T-helper 22 cell (primary cell): ENCODE measurements at regions not wholly inside any gene's neighbourhood (a gene's known extent, or its start where the extent isn't known, plus 50 kb on each side); places are given as distances from the start of the nearest gene placed in this dataset.

Experiments used
- DNase-seq: peaks from one replicate; pipeline ENCODE4 v3.0.0-alpha.2; 2020; ENCODE audit warnings: low read depth

DNA sequence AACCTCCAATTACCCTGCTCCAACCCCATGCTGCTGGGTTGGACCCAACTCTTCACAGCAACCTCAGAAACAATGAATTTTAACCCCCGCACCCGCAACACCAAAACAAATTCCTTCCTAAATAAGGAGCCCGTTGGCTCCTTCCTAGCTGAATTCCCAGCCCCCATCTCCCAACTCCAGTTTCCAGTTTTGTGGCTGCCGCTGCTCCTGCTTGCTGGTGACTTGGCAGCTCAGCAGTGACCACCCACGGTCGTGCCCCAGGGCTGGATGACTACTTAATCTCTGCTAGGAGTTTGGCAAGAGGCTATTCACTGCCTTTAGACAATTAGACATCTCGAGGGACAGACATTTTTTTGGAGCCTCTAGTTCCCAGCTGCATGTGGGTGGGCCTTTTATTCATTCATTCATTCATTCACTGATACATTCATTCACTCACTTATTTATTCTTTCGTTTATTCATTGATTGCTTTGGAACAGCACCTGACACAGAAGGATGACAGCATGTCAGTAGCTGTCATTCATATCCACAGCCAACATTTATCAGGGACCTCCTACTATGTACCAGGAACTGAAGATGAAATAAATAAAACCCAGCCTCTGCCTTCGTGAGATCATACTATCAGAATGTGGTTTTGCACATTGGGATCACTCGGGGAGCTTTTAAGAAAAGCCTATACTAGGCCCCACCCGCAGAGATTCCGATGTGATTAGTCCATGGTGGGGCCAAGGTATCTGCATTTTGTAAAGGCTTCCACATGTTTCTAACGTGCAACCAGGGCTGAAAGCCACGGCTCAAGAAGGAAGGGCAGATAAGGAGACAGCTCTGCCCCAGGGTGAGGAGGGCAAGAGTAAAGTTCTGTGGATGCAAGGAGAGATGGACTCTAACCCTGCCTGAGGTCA is 256.5 kb downstream of the SHQ1 start:
- no peak for DNase-seq

DNA sequence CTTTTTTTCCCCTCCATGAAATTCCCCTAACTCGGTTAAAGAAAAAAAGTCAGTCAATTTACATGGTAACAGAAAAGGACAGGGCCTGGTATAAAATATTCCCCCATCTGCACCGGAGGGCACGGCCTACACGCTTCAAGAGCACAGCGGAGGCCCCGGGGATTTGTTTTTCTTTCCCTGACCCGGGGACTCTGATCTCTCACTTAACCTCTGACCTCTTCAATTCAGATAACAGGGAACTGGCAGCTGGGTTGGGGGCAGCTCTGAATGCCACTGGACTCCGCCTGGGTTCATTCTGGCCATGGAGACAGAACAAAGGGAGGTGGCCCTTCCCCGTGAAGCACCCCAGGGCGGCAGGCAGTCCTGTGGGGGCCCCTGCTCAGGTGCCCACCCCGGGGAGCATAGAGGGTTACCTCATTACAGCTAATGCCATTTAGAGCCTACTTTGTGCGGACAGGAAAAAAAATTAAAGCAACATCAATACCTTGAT is 257.5 kb downstream of the SHQ1 start:
- DNase-seq, result no peak

DNA sequence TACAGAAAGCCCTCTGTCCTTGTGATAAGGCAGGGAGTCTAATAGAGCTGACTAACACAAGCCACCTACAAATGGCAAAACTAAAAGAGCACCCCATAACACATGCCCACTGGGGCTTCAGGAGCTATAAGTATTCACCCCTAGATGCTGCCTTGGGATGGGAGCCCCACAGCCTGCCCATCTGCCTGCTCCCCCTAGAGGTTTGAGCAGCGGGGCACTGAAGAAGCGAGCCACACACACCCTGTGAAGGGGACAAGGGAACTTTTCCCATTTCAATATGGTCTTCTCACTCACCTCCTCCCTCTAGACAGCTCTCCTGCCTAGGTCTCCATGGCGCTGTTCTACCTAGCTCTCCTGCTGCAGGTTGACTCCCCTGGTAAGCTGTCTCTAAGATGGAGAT is 261.0 kb downstream of the SHQ1 start:
- no peak for DNase-seq

DNA sequence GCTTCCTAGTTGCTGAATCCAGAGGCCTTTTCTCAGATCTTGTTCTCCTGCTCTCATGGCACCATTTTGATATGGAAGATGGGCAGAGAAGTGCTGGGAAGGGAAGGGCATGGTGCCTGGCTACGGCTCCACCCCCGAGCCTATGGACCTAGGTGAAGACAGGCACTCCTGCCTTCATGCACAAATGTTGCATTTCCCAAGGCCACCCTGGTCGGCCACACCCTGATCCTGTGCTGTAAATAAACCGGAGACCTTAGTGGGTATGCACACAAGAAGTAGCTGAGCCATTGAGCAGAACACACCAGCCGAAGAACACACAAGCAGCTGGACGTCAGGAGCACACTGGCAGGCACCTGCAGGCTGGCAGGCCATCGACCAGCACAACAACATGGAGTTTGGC is 261.6 kb downstream of the SHQ1 start:
- no peak for DNase-seq

DNA sequence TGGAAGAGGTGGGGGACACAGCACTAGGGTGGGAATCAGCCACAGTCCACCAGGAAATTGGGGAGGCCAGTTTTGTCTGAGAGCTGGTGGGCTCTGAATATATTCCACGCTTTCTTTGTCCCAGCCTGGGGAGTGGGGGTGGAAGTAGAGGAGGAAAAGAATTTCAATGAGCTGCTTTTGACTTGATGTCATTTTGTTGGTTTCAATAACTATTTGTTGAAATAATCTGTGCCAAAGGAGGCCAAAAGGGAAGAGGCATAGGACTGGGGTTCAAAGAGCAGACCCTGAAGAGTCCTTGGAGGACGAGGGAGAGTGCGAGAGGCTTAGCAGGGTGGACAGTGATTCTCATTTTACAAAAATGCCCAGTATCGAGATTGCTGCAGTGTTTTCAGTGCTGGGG is 262.3 kb downstream of the SHQ1 start:
- DNase-seq, result no peak

DNA sequence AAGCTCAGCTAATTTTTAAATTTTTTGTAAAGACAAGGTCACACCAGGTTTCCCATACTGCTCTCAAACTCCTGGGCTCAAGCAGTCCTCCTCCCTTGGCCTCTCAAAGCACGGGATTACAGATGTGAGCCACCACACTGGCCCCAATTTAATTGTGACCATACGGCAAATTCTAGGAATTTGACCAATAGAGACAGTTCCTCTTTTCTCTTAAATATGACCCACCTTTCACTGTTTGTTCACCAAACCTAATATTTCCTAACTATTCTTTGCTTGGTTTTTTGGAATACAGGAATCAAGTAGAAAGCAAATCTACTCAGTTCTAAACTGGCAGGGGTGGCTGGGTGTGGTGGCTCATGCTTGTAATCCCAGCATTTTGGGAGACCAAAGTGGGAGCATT is 264.0 kb downstream of the SHQ1 start:
- no peak for DNase-seq

DNA sequence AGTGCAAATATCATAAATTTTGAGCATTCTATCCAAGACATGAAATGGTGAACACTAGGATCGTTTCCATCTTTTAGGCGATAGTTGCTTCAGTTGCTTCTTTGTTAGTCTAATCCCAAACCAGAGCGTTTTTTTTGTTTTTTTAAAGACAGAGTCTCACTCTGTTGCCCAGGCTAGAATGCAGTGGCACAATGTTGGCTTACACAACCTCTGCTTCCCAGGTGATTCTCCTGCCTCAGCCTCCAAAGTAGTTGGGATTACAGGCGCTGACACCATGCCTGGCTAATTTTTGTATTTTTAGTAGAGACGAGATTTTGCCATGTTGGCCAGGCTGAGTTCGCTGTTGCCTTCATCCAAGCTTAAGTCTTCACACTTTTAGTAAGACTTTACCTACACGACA is 265.3 kb downstream of the SHQ1 start:
- no peak for DNase-seq

DNA sequence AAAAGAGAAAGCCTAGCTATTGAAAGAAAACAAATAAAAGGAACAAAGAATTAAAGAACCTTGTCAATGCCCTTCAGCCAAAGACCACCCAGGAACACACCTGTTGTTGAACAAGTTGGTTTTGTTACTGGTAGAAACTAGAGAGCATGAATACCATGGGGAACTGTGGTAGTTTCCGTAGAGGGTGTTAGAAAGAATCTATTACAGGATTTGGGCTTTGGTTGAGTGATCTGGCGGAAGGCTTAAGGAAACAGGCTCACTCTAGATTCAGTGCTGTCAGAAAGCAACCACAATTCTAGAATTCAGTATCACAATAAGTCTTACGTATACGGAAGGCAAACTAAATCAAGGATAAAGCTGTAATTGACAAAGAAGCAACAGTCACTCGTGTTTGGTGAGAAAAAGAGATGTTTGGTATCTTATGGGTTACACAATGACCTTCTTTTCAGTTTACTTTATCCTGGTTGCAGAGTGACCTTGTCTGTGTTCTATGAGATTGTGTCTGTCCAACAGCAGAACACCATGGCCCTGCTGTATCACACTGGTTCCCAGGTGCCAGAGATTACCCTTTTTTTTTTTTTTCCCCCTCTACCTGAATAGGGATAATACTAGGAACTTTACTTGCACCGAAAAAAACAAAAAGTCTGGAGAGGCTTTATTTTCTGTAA is 265.9 kb downstream of the SHQ1 start:
- DNase-seq, result no peak

DNA sequence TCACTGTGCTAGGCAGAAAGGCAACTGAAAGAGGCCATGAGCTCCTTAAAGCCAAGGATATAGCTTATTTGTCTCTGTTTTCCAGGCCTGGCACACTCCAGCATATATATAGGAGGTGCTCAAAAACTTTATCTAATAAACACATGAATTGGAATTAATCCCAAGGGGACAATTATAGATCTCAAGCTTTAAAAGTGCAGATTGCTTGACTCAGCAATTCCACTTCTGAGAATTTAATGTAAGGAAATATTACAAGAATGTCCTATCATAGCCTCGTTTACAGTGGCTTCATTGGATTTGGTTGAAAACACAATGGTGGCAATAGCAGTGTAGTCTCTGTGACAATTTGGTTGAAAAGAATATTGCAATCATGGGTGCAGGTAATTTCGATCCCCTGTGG is 267.3 kb downstream of the SHQ1 start:
- DNase-seq, result no peak

DNA sequence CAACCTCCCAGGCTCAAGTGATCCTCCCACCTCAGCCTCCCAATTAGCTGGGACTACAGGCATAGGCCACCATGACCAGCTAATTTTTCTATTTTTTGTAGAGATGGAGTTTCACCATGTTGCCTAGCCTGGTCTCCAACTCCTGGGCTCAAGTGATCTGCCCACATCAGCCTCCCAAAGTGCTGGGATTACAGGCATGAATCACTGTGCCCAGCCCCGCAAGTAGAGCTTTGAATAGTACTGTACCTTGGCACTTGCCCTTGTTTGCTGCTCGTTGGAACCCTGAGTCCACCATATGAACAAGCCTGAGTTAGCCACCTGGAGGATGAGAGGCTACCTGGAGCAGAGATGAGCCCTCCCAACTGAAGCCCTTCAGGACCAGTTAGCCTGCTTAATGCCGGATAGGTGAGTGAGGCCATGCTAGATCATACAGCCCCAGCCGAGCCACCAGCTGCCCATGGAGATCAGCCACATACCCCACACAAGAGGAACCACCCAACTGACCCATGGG is 267.9 kb downstream of the SHQ1 start:
- DNase-seq, result no peak

DNA sequence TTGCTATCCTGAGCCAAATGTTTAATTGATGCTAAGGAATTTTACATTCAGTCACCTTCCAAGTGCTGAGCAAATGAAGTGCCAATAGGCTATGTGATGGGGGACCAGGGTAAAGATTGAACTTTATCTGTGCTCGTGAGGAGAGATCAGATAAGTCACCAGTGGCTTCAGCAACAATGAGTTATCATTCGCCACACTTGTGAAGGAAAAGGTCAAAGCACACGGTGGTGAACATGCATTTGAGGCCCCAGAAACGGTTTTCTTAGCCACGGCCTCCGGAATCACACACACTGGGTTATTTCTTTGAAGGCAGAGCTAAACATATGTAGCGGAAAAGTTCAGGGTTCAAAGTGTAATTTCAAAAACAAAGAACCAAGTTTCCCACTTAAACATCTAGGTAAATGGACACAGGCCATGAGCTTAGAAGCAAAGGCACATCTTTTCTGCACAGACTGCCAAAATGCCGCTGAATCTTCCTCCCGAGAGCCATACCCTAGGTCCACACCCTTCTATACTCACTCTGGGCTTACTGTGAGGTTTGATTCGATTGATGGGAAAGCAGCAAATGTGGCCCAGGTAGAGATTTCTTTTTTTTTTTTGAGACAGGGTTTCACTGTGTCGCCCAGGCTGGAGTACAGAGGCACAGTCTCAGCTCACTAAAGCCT is 268.5 kb downstream of the SHQ1 start:
- no peak for DNase-seq

DNA sequence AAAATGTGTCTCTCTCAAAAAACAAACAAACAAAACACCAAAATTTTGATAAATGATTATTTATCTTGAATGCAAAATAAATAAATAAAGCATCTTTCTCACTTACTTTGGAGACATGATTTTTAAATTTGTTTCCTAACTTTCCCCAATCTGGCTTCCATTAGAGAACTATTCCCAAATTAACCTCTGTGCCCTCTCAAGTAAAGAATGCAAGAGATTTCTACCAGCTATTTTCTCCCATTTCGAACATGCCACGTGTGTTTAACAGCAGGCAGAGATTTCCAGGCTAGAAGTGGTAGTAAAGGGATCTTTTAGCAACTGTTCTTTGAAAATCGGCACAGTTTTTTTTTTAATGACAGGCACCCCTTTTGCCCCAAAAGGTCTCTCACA is 269.1 kb downstream of the SHQ1 start:
- no peak for DNase-seq

DNA sequence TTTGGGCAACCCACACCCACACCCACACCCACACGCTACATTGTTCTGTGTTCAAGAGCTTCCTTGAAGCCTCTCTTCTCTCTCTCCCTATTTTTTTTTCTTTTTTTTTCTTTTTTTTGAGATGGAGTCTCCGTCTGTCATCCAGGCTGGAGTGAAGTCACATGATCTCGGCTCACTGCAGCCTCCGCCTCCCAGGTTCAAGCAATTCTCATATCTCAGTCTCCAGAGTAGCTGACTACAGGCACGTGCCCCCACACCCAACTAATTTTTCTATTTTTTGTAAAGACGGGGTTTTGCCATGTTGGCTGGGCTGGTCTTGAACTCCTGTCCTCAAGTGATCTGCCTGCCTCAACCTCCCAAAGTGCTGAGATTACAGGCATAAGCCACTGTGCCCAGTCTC is 271.1 kb downstream of the SHQ1 start:
- no peak for DNase-seq

DNA sequence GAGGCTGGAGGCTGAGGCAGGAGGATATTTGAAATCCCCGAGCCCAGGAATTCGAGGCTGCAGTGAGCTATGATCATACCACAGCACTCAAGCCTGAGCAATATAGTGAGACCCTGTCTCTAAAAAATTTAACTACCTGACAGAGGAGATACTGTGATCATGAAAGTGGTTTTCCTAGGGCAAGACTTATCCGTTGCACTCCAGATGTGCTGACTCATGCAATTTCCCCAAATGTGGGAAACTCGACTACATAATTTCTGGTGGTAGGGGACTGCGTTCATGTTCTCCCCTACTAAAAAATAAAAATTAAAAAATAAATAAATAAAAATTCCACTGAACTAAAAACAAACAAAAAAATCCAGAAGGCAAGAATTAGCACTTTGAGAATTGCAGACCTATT is 271.7 kb downstream of the SHQ1 start:
- no peak for DNase-seq

DNA sequence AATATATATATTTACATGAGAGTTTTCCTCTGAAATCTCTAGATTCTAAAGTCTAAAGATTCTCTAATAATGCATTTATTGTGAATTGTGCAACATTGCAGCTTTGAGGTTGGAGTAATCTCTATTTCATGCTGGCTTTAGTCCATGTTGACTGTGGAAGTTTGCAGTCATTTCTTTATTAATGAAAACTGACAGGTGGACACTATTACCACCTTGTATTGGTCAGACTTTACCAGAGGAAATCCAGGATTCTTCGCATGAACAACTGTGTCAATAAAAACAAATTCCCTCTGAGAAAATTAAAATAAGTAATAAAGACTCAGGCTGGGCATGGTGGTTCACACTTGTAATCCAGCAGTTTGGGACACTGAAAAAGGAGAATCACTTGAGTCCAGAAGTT is 274.1 kb downstream of the SHQ1 start:
- DNase-seq, result no peak

DNA sequence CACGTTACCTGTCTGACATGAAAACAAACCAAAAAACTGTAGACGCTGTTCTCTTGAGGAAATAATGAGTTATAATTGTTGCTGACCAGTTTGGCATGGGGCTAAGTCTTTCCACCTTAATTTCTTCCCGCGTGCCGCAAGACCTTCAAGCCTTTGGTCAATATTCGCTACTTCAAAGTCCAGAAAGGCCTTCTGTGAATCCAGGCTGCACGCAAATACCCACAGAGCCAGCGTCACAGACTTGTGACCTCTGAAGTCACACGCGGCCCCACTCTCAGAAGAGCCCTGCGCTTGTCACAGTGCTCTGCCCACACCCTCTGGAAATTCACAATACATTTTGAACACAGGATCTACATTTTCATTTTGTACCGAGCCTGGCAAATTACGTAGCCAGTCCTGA is 275.2 kb downstream of the SHQ1 start:
- DNase-seq, result no peak

DNA sequence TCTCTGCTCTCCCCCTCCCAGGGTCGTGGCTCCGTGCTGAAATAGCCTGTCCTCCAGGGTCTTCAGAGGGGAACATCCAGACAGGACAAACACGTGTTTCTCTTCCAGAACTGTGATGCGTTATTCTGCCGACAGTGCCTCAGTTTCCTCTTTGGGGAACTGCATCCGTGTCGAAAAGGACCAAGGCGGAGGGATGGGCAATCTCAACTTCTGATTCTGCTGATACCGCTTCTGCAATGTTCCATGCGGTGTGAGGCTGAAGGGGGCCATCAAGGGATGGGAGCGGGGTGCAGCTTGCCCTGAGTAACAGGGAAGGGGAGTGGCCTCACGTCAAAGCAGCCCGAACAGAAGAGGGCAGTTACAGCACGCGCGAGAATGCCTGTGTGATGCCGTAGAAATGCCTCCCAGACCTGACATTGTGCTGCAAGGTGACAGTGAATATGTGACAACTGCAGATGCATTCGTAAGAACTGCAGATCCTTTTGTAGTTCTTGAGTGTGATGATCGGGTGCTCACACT is 275.7 kb downstream of the SHQ1 start:
- DNase-seq, result no peak

DNA sequence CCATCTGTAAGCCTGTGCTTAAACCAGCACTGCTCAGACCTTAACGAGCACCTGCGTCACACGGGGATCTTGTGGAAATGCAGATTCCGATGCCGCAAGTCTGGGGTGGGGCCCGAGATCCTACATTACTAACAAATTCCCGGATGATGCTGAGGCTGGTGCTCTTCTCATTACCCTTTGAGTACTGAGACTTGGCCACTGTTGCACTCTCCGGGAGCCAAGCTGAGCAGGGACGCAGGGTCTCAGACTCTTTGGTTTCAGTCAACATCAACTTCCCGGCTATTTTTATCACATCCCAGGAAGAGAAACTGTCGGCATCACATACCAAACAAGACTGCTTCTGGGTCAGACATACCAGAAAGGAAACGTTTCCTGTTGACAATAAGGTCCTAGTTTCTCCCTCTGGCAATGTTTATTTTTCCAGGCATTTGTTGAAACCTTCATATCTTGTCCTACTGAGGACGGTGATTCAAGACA is 276.6 kb downstream of the SHQ1 start:
- no peak for DNase-seq

DNA sequence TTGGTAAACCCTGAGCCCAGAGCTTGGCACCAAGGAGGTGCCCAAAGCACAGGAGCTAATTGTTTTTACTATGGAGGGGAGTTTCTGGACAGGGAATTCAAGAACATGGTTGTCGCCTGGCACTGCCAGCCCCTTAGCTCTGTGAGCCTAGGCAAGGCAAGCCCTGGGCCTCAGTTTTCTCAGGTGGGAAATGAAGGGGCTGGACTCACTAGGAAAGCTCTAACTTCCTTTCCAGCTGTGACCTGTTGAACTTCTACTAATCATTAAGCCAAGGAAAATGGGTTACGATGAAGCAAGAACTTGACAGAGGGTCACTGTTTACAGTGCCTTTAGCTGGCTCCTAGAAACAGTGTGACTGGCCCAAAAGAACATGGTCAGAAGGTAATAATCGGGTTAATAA is 277.2 kb downstream of the SHQ1 start:
- no peak for DNase-seq

DNA sequence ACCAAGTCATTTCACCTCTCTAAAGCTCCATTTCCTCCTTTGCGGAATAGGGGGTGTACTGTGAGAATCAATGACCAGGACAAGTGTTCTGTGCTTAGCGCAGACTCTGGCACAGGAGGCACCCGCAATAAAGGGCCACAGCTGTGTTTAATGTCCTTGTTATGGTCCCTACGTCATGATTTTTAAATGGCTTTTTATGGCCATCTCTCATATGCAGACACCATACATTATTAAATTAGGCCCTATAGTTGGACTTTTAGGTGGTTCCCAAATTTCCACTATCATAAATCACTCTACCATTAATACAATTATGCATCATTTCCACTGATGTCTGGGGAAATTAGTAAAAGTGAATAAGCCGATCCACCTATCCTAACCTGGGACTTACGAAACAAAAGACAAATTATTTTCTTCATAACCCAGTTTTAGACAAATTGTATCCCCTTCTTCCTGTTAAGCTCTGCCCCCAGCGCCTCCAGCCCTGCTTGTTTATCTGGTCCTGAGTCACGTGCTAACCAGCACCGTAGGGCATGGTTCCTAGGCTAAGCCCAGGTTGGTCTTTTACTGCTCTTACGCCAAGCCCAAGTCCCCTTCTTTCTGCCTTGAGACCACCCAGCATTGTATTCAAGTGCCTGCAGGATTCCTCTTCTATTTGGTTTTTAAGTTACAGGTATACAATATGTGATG is 278.3 kb downstream of the SHQ1 start:
- DNase-seq, result no peak

DNA sequence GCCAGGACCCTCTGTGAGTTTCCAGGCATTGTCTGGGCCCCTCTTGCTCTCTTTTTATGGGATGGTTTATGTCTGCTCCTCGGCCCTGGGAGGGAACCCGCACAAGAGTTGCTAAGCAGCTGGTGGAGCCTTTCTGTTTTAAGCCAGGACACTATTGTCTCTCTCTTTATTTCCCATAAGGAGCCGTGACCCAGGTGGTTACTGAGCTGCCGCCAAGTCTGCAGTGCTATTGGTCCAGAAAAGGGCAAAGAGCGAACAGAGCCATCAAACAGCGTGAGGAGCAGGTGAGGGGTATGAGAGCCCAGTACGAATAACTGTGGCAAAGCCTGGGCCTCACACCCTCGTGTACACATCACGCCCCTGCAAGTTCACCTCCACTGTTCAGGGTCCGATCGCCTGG is 280.2 kb downstream of the SHQ1 start:
- DNase-seq, result no peak

DNA sequence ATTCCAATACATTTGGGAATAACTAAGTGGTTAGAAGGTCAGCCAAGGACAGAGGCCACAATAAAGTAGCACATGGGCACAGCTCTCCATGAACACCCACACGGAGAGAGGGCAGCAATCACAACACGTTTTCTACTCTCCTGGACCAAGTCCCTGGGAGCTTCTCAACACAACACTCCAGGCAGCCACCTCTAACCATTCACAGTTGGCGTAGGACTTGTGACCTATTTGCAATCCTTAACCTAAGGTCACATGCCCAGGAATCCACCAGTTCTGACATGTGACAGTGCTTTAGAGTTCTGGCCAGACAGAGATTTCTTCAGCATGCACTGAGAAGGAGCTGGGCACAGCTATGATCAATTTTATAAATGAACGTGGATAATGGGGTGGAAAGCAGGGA is 280.8 kb downstream of the SHQ1 start:
- DNase-seq, result no peak
